HepG2 (cell line): ENCODE measurements at regions not wholly inside any gene's neighbourhood (a gene's known extent, or its start where the extent isn't known, plus 50 kb on each side); places are given as distances from the start of the nearest gene placed in this dataset.

Experiments used
- ATAC-seq: fragments of 200-7000 bp; cut with Tn5 transposase; 3 replicates; pipeline ENCODE4 v1.9.1; 2020; ENCODE audit warnings: mild to moderate bottlenecking, moderate library complexity
- BruUV-seq: library from RNA; stranded (reverse); fragments of 400-500 nt; replicated peaks from 2 replicates; lab custom pipeline; 2021; lab: Mats Ljungman, UMichigan
- CTCF ChIA-PET: fragments of 300-600 bp; formaldehyde crosslinking; extraction: SDS; loops from one replicate; lab custom pipeline; 2021; ENCODE audit warnings: low total read pairs, inconsistent platforms, low intra/inter-chr PET ratio; lab: Yijun Ruan, JAX
- POLR2A ChIA-PET: fragments of 350-600 bp; sonication (Branson Sonifier 250); formaldehyde crosslinking; loops from one replicate; lab custom pipeline; 2020; ENCODE audit warnings: antibody characterized with exemption, inconsistent platforms; lab: Yijun Ruan, JAX
- DNase-seq: peaks from one replicate; pipeline ENCODE4 v3.0.0-alpha.2; 2015; ENCODE audit warnings: low spot score
- FAIRE-seq: peaks from 3 replicates; lab custom pipeline; 2011; peaks lifted over from hg19 to GRCh38; lab: Jason Lieb, UNC
- H2AFZ ChIP-seq: one replicate; pipeline ENCODE4 v1.6.1; 2011; ENCODE audit warnings: low read length, inconsistent platforms
- H3K27ac ChIP-seq: fragments of 300-600 bp; 3 replicates; pipeline ENCODE4 v1.8.0; 2011; ENCODE audit warnings: mixed run types, mild to moderate bottlenecking, mixed read lengths, low read length, inconsistent platforms; ENCODE audit not compliant: insufficient read depth; ENCODE audit errors: extremely low read length
- H3K27me3 ChIP-seq, 2 experiments: fragments of 200-600 bp in 1 of 2; 2 replicates in 1 of 2; 3 replicates in 1 of 2; pipeline versions ENCODE4 v1.6.0 to v1.8.0; 2011; ENCODE audit warnings: low read length in 2 of 2, mild to moderate bottlenecking in 2 of 2, moderate library complexity in 2 of 2, inconsistent platforms in 1 of 2; ENCODE audit not compliant: insufficient read depth in 2 of 2, control insufficient read depth in 1 of 2
- H3K36me3 ChIP-seq, 2 experiments: fragments of 200-600 bp in 1 of 2; replicated peaks in 1 of 2; 2 replicates in 1 of 2; 3 replicates in 1 of 2; pipeline versions ENCODE4 v1.5.1 to v1.8.0; 2011; ENCODE audit warnings: low read length in 2 of 2, inconsistent platforms in 1 of 2; ENCODE audit not compliant: insufficient read depth in 2 of 2, control insufficient read depth in 1 of 2
- H3K4me1 ChIP-seq: 2 replicates; pipeline ENCODE4 v1.5.1; 2012; ENCODE audit warnings: low read length, inconsistent platforms; ENCODE audit not compliant: insufficient read depth
- H3K4me2 ChIP-seq: 2 replicates; pipeline ENCODE4 v1.6.0; 2011; ENCODE audit warnings: low read depth, low read length, inconsistent platforms
- H3K4me3 ChIP-seq, 3 experiments: fragments of 200-600 bp in 1 of 3; sonication (generic), shearing (Covaris generic) in 1 of 3; replicated peaks in 1 of 3; 2 replicates each; pipeline ENCODE4 v1.5.1; 2011 to 2016; ENCODE audit warnings: low read length in 3 of 3, inconsistent platforms in 2 of 3, low read depth in 2 of 3, mild to moderate bottlenecking in 2 of 3, control low read depth in 1 of 3, mixed read lengths in 1 of 3; ENCODE audit not compliant: insufficient read depth in 1 of 3
- H3K79me2 ChIP-seq: one replicate; pipeline ENCODE4 v1.6.1; 2011; ENCODE audit warnings: low read length, inconsistent platforms; ENCODE audit not compliant: insufficient read depth
- H3K9ac ChIP-seq: 2 replicates; pipeline ENCODE4 v1.6.0; 2011; ENCODE audit warnings: mild to moderate bottlenecking, low read depth, low read length, inconsistent platforms; ENCODE audit not compliant: insufficient read depth
- H3K9me3 ChIP-seq: 2 replicates; pipeline ENCODE4 v1.5.1; 2012; ENCODE audit warnings: mild to moderate bottlenecking, low read length
- H4K20me1 ChIP-seq: 2 replicates; pipeline ENCODE4 v1.6.0; 2011; ENCODE audit warnings: inconsistent platforms, mild to moderate bottlenecking, low read length, moderate library complexity; ENCODE audit not compliant: insufficient read depth
- BHLHE40 ChIP-seq: IDR thresholded peaks from 2 replicates; pipeline ENCODE4 v1.6.1; 2011; ENCODE audit warnings: low read length, improper control_type of control experiment
- MIER2 ChIP-seq: IDR thresholded peaks from 2 replicates; pipeline ENCODE4 v1.6.1; 2016; ENCODE audit warnings: missing biosample characterization, missing genetic modification reagents
- MTF1 ChIP-seq: sonication (generic); formaldehyde crosslinking; IDR thresholded peaks from 2 replicates; pipeline ENCODE4 v1.5.0; 2020; ENCODE audit warnings: missing genetic modification reagents
- RXRA ChIP-seq: sonication (generic); formaldehyde crosslinking; IDR thresholded peaks from 2 replicates; pipeline ENCODE4 v1.5.1; 2020; ENCODE audit warnings: missing genetic modification reagents
- TARDBP ChIP-seq: sonication (generic); formaldehyde crosslinking; IDR thresholded peaks from 2 replicates; pipeline ENCODE4 v1.8.0; 2022; ENCODE audit warnings: mild to moderate bottlenecking, missing genetic modification reagents
- THAP11 ChIP-seq: IDR thresholded peaks from 2 replicates; pipeline ENCODE4 v1.6.1; 2016; ENCODE audit warnings: missing biosample characterization, missing genetic modification reagents
- TOE1 ChIP-seq: sonication (generic); formaldehyde crosslinking; IDR thresholded peaks from 2 replicates; pipeline ENCODE4 v1.4.0; 2020; ENCODE audit warnings: mild to moderate bottlenecking, missing genetic modification reagents
- ZFP90 ChIP-seq: sonication (generic); formaldehyde crosslinking; IDR thresholded peaks from 2 replicates; pipeline ENCODE4 v1.8.0; 2022; ENCODE audit warnings: missing genetic modification reagents, mild to moderate bottlenecking, inconsistent platforms, borderline replicate concordance
- ZNF101 ChIP-seq: sonication (generic); formaldehyde crosslinking; IDR thresholded peaks from 2 replicates; pipeline ENCODE4 v1.4.0; 2020; ENCODE audit warnings: mild to moderate bottlenecking, low read depth, missing genetic modification reagents, borderline replicate concordance
- ZNF160 ChIP-seq: sonication (generic); formaldehyde crosslinking; IDR thresholded peaks from 2 replicates; pipeline ENCODE4 v1.8.0; 2022; ENCODE audit warnings: mild to moderate bottlenecking, inconsistent platforms, missing genetic modification reagents
- ZNF782 ChIP-seq: sonication (generic); formaldehyde crosslinking; IDR thresholded peaks from 2 replicates; pipeline ENCODE4 v1.4.0; 2020; ENCODE audit warnings: missing genetic modification reagents, mild to moderate bottlenecking, borderline replicate concordance
- WGBS: methylation state at CpG from one replicate; pipeline ENCODE4 v1.1.6; 2017; ENCODE audit warnings: low lambda C conversion rate; 5-methylcytosine and 5-hydroxymethylcytosine counted together
- in situ Hi-C: cut with HindIII; loops from 2 replicates; pipeline ENCODE4 v1.10.0; 2017; ENCODE audit warnings: low pct_unique_long_range_greater_than_20kb; ENCODE audit not compliant: extremely low pct_ligation_motif_present
- intact Hi-C: fragments of 100-400 bp; cut with micrococcal nuclease; formaldehyde crosslinking; loops from one replicate; pipeline ENCODE4 v1.10.0; 2022; ENCODE audit not compliant: unreplicated experiment
- TF ChIP-seq, protein P1 (sequence below), 2 experiments: IDR thresholded peaks; 2 replicates each; pipeline ENCODE4 v1.6.1; 2011 to 2012; ENCODE audit warnings: low read length in 2 of 2, borderline replicate concordance in 1 of 2, low read depth in 1 of 2, mild to moderate bottlenecking in 1 of 2, moderate library complexity in 1 of 2
- TF ChIP-seq, protein P2 (sequence below): sonication (generic); formaldehyde crosslinking; IDR thresholded peaks from 2 replicates; pipeline ENCODE4 v1.4.0; 2020; ENCODE audit warnings: mild to moderate bottlenecking, missing genetic modification reagents

DNA sequence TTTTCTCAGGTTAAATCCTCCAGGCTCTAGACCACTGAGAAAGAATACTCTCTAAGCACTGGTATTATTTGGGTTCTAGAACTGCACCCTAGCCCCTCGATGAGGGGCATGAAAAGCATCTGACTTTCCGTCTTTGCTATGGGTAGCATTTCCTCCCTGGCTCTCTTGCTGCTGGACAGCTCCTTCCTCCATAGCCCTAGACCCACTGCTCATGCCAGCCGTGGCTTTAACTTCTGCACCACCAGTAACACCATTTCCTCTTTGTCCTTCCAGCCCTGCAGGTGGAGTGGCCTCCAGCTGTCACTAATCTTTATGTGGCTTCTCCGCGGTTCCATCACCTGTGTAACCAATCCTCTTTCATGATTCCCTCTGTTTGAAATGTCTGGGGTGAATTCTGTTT is 194.9 kb downstream of the SCP2D1 start:
- H3K79me2 ChIP-seq = no peaks in the 10 kb centered on the region
- no peak overlapping the region for H2AFZ ChIP-seq
- H3K27ac ChIP-seq = no peak overlapping the region
- FAIRE-seq (no peak), ATAC-seq (no peak; the same call in 2 of the 3 replicates), DNase-seq (no peak)
- H3K4me2 ChIP-seq = no peak overlapping the region
- no peaks in the 10 kb centered on the region for H3K36me3 ChIP-seq
- no peaks in the 10 kb centered on the region for H3K4me1 ChIP-seq
- 20% methylated on average over 5 of the region's 5 CpGs for WGBS
- BruUV-seq = no TSS peak
- CTCF ChIA-PET = no interaction called here
- no peaks in the 10 kb centered on the region for H3K9me3 ChIP-seq
- H4K20me1 ChIP-seq = no peaks in the 10 kb centered on the region
- intact Hi-C loops (no loop called here), in situ Hi-C loops (no loop called here)
- POLR2A ChIA-PET = no interaction called here
- TF ChIP-seq TARDBP (CRISPR knock-in tag) = no peak
- TF ChIP-seq, protein P1, sequence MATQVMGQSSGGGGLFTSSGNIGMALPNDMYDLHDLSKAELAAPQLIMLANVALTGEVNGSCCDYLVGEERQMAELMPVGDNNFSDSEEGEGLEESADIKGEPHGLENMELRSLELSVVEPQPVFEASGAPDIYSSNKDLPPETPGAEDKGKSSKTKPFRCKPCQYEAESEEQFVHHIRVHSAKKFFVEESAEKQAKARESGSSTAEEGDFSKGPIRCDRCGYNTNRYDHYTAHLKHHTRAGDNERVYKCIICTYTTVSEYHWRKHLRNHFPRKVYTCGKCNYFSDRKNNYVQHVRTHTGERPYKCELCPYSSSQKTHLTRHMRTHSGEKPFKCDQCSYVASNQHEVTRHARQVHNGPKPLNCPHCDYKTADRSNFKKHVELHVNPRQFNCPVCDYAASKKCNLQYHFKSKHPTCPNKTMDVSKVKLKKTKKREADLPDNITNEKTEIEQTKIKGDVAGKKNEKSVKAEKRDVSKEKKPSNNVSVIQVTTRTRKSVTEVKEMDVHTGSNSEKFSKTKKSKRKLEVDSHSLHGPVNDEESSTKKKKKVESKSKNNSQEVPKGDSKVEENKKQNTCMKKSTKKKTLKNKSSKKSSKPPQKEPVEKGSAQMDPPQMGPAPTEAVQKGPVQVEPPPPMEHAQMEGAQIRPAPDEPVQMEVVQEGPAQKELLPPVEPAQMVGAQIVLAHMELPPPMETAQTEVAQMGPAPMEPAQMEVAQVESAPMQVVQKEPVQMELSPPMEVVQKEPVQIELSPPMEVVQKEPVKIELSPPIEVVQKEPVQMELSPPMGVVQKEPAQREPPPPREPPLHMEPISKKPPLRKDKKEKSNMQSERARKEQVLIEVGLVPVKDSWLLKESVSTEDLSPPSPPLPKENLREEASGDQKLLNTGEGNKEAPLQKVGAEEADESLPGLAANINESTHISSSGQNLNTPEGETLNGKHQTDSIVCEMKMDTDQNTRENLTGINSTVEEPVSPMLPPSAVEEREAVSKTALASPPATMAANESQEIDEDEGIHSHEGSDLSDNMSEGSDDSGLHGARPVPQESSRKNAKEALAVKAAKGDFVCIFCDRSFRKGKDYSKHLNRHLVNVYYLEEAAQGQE (IDR thresholded peaks at IDR 0.05; ENCODE audit: borderline replicate concordance in 1 of 2, low read depth in 1 of 2, low read length in 2 of 2) = peak; percentile 51 to 90
- peak; percentile 88 for TF ChIP-seq MIER2 (CRISPR knock-in tag)
- no peak for TF ChIP-seq TOE1 (CRISPR knock-in tag)
- H3K9ac ChIP-seq = no peak overlapping the region
- H3K4me3 ChIP-seq = no peak overlapping the region
- H3K27me3 ChIP-seq = no peaks in the 10 kb centered on the region

- H3K9me3 ChIP-seq = no peaks in the 10 kb centered on the region
- no peak overlapping the region for H2AFZ ChIP-seq
- DNase-seq (no peak), FAIRE-seq (no peak), ATAC-seq (no peak)
- ChIA-PET CTCF (no interaction called here), POLR2A (no interaction called here)
- H3K4me2 ChIP-seq = no peak overlapping the region
- WGBS = 33% methylated on average over 4 of the region's 4 CpGs
- H3K27ac ChIP-seq = no peak overlapping the region
- H4K20me1 ChIP-seq = no peaks in the 10 kb centered on the region
- in situ Hi-C loops = no loop called here
- H3K27me3 ChIP-seq = no peaks in the 10 kb centered on the region
- H3K36me3 ChIP-seq = no peaks in the 10 kb centered on the region
- no peak overlapping the region for H3K9ac ChIP-seq
- TF ChIP-seq ZFP90 (CRISPR knock-in tag) = no peak
- TF ChIP-seq ZNF101 (CRISPR knock-in tag) = no peak
- no peak for TF ChIP-seq MTF1
- no peak for TF ChIP-seq BHLHE40
- no peak for TF ChIP-seq ZNF782 (CRISPR knock-in tag)
- no peak for TF ChIP-seq THAP11
- TF ChIP-seq RXRA (CRISPR knock-in tag) = no peak
- TF ChIP-seq ZNF160 (CRISPR knock-in tag) = no peak
- TF ChIP-seq, protein P2, sequence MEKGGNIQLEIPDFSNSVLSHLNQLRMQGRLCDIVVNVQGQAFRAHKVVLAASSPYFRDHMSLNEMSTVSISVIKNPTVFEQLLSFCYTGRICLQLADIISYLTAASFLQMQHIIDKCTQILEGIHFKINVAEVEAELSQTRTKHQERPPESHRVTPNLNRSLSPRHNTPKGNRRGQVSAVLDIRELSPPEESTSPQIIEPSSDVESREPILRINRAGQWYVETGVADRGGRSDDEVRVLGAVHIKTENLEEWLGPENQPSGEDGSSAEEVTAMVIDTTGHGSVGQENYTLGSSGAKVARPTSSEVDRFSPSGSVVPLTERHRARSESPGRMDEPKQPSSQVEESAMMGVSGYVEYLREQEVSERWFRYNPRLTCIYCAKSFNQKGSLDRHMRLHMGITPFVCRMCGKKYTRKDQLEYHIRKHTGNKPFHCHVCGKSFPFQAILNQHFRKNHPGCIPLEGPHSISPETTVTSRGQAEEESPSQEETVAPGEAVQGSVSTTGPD (CRISPR knock-in tag) = no peak
- no TSS peak for BruUV-seq
- no peak overlapping the region for H3K4me3 ChIP-seq
- H3K4me1 ChIP-seq = no peaks in the 10 kb centered on the region
- no peaks in the 10 kb centered on the region for H3K79me2 ChIP-seq
- intact Hi-C loops = no loop called here
These were observed 195.6 kb downstream of the SCP2D1 start for GRCh38 chr20:19009081-19009688.
